HL-60/S4 treated with phorbol 12-myristate 13-acetate at 8.2 ng/mL for 4 days and 3 days (cell line): ENCODE measurements at regions not wholly inside any gene's neighbourhood (a gene's known extent, or its start where the extent isn't known, plus 50 kb on each side); places are given as distances from the start of the nearest gene placed in this dataset.

Experiments used
- in situ Hi-C: fragments of 300-500 bp; cut with MboI; formaldehyde crosslinking; loops from 2 replicates; pipeline ENCODE4 v1.15.0; 2022; ENCODE audit warnings: low sequenced_read_pairs

DNA sequence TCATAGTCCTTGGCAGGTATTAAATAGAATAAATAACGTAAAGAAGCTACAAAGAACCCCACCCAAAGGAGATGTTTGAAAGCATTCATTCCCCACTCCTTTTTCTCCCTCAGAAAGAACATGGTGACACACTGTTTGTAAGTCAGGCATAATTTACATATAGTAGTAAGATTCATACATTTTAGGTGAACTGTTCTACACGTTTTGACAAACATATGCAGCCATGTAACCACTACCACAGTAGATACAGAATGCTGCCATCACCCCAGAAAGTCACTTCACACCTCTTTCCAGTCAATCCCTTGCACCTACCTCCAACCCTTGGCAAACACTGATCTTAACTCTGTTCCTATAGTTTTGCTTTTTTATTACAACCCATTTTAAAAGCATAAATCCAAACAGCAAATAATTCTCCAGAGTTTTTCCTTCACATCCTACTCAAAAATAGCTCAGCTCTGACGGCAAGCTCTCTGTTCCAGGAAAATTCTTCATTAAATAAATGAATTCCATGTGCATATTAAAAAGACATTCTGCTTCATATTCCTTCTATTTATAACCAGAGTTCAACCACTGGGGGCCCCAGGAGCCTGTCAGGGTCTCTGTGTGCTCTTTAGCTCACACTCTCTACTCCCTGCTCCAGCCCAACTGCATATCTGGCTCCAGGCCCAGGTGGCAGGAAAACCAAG lies 258.8 kb downstream of the PLPP3 start:
- in situ Hi-C loops, result no loop called here

DNA sequence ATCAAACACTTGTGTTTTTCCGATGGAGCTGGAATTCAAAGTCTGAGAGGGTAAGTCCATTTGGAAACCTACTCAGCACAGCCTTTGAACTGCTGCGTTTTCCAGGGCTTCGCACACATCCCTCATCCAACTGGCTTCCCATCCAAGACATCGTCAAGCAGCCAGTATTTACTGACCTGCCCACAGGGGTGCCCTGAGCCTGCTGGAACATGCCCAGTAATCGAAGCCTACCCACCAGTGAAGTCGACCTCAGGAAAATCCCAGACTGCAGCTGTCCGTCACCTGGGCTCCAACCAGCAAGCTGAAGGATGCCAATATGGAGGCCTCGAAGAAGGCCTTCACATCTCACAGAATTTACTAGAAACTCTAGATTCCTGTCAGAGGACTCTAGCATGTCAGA lies 261.6 kb downstream of the PLPP3 start:
- in situ Hi-C loops, result no loop called here

DNA sequence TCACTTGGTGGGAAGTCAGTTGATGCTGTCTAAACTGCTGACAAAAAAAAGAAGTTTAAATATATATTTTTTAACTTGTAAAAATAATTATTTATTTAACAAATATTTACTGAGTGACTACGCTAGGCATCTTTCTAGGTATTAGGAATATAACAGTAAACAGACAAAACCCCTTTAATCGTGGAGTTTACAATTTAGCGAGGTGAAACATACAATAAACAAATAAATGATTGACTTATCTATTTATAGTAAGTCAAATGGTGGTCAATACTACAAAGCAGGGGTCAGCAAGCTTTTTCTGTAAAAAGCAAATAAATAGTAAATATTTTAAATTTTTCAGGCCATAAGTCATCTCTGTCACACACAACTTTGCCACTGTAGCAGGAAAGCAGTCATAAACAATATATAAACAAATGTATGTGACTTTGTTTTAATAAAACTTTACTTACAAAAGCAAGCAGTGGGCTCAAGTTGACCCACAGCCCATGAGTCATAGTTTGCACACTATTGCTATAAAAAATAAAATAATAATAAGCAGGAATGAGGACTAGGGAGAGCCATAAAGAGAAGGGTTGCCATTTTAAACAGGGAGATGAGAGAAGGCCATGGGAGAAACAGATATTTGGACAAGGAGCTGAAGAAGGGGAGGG lies 263.9 kb downstream of the PLPP3 start:
- in situ Hi-C loops, result no loop called here

DNA sequence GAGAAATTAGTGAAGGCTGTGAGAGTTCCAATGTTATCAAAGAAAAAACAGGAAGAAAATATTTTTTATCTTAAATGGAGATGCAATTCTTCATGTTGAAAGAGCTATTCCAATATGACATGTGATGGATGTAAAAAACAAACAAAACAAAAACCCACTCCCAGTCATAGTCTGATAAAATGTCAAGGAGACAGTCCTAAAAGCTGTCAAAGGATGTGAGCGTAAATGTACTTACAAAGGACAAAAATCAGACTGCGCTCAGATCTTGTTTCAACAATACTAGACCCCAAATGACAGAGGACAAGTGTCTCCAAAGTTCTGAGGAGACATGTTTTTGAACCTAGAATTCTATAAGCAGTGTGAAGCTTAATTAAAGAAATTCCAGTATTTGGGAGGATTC lies 265.8 kb downstream of the PLPP3 start:
- in situ Hi-C loops, result no loop called here

DNA sequence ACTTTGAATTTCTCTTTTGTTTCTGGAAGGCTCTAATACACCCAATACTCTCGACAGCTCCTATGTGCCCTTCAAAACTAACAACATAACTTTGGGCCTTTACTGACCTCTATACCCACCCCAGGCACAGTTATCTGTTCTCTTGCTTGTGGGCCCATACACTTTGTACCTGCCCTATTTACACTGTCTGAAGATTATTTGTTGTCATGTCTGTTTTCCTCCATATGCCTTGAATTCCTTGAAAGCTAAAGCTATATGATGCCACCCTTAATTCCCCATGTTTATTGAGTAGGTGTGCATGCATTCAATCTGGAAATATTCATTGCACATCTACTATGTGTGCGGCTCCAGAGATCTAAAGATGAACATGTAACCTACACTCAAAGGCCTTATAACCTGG lies 267.6 kb downstream of the PLPP3 start:
- in situ Hi-C loops, result no loop called here

DNA sequence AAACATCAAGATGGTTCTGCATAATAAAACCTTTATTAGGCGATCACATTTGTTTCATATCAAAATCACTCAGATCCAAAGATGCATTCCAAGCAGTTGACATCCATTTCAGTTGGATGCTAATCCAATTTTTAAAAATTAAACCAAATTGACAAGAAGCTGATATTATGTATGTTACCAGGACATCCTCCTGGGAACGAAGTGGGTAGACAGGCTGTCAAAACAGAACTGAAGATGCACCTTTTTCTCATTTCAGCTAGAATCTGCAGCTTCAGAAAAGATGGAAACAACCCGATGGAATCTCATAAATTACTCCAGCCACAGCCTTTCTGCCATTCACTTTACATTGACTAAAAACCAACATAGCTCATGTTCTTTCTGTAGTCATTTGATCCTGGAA lies 268.4 kb downstream of the PLPP3 start:
- in situ Hi-C loops, result no loop called here

DNA sequence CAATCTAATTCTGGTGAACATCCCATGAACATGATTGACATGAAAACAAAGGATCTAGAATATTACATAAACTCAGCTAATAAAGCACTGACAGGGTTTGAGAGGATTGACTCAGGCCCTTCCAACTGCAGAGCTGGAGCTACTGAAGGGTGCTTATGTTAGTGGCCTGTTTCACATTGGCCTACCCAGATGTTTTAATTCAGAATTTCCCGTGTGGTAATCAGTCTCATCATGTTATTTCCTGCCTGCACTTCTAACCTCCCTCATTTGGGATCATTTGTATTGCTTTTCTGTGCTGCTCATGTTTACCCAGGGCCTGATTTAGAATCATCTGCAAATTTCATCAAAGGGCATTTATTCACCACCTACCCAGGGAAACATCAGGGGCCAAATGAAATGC lies 270.3 kb downstream of the PLPP3 start:
- in situ Hi-C loops, result no loop called here

DNA sequence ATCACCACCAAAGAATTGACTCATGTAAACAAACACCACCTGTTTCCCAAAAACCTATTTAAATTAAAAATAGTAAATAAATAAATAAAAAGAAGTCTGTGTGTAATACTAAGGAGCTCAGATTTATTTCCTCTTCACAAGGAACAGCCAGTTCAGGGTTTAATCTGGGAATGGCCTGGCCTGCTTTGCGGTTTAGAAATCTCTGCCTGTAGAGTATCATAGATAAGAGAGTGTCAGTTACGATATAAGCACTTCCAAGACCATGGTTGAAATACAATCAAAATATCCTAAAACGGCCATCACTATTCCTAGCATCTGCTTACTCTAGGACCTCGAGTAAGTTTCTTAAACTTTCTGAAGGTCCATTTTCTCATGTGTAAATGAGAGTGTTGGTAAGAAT lies 274.4 kb downstream of the PLPP3 start:
- in situ Hi-C loops, result no loop called here

DNA sequence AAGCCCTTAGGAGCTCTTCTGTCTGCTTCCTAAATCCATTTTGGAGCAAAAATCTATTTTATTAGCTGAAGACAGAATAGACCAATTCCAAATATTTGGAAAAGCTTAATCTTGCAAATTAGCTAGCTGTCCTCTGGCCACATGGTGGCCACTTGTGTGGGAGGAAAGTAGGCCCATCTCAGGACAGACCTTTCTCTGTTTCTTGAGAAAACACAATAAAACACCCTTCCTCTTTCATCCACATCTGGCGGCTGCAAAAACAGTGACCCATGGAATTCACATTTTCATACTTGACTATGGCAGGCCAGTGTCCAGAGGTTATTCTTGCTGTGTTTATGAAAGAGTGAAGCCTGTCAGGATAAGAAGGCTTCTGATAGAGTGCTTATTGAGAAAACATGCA lies 275.6 kb downstream of the PLPP3 start:
- in situ Hi-C loops, result no loop called here

DNA sequence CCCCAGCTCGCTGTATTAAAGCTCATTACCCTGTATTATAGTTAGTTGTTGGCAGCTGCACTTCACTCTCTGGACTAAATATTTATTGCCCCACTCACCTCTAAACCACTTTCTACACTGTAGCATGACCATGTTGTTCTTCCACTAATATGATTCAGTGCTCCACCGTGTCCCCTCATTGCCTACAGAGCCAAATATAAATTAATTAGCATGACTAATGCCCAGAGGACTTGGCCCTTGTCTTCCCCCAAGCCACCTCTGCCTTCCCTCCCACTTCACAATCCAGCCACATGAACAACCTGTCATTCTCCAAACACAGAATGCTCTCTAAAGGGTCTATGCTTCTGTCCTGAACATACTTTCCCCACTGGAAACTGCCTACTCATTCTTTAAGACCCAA lies 276.5 kb downstream of the PLPP3 start:
- in situ Hi-C loops, result no loop called here

DNA sequence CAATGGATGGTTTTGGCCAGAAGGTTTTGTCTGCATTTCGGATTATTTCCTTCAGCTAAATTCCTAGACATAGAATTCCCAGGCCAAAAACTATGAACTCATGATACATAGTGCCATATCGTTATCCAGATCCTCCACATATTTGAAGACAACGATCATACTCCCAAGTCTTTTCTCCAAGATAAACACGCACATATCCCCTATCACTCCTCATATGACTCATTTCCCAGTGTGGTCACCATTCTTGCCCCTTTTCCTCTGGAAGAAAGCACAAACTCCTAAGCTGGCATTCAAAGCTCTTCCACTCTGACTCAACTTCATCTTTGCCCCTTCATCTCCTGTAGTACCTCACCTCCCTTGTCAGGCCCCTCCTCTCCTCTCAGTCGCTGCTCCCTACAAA lies 277.6 kb downstream of the PLPP3 start:
- in situ Hi-C loops, result no loop called here

DNA sequence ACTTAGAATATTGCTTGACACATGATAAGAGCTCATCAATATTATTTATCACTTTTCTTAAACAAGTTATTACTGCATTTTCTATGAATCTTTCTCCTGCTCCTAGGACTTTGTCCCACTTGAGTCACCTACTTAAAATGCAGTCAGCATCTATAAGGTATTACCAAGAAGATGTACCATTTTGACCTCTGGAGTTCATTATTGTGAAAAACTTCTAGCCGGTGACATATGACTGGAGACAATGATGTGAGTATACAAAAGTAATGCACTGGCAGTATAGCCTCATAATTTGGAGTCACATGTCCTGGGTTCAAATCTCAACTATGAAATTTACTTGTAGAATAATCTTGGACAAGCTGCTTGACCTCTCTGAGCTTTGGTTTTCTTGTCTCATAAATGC lies 278.5 kb downstream of the PLPP3 start:
- in situ Hi-C loops, result no loop called here

DNA sequence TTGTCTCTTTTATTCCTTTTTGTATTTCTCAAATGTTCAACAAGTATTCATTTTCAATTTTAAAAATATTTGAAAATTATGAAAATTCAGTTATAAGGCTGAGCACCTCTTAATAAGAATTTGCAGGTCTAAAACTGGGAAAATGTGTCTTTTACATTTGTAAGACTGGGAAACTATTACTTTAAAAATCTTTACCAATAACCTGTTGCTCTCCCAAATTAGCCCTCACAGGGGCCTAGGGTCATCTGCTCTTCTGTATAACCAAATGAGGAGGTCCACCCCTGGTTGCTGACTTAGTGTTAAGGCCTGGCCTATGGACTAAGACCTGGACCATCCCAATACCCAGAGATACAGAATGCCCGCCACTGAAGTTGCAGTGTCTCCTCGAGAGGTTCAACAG lies 280.5 kb downstream of the PLPP3 start:
- in situ Hi-C loops, result no loop called here

DNA sequence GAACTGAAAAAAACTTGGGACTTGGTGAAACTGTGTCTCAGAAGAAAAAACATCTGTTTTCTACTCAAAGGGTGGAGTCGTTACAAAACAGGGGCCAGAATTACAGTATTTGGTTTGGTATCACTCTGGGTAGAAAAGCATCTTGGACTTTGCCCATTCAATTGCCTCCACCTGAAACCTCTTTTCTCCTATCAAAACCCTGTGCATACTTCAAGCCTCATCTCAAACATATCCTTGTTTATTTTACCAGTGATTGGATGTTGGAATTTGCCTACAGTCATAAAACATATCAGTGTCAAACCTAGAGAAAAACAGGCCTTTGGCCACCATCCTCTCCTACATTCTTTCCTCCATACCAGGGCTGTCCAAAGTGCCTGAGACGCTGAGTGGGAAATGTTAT lies 281.5 kb downstream of the PLPP3 start:
- in situ Hi-C loops, result no loop called here

DNA sequence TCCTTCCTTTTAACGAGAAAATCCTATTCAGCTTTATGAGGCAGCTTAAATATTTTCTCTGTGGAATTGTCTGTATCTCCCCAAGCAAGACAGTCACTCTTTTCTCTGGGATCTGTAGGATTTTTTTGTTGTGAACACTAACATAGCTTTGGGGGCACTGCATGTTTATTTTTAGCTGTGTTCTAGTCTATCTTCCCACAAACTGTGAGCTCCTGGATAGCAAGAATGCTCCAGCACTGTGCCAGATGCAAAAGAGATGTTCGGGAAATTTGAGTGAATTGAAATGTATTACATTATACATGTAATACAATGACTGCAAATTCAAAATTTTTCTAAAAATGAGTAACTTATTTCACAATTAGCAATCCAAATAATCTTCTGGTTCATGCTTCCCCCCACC lies 282.2 kb downstream of the PLPP3 start:
- in situ Hi-C loops, result no loop called here

DNA sequence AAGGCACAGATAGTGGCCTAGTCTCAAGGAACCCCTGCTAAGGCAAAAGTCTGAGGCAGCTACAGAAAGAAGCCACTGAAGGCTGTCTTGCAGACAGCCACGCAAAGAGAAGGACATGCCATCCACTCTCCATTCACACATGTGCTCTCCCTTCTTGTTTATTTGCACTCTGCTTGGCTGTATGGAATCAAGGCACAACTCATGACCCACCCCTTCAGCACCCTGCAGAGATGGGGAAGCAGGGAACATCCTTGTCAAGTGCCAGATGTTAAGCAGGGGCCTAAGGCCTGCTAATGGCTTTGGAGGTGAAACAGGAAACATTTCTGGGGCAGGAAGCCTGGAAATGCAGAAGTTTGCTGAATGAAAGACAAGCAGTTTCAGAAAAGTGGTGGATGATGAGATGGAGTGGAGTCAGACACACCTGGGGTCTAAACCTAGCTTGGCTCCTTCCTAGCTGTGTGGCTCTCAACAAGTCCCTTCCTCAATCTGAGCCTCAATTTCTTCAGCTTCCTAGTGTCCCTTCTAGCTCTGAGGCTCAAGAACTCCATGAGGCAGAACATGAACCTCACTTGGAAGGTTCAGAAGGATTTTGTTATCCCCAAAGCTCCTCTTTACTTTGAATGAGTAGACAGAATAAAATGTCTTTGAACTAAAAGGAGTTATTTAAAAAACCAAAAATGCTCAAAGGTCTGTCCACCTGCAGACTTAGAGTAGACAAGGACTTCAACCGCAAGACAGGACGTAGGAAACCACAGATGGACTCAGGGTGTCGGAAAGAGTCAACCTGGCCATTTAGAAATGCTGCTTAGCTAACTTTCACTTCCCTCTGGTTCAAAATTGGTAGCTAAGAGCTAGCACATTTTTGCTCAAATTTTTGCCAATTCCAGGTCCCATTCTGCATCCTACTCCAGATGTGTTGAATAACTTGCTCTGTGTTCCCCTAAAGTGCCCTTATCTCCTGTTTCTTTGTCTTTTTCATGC lies 283.1 kb downstream of the PLPP3 start:
- in situ Hi-C loops, result no loop called here

DNA sequence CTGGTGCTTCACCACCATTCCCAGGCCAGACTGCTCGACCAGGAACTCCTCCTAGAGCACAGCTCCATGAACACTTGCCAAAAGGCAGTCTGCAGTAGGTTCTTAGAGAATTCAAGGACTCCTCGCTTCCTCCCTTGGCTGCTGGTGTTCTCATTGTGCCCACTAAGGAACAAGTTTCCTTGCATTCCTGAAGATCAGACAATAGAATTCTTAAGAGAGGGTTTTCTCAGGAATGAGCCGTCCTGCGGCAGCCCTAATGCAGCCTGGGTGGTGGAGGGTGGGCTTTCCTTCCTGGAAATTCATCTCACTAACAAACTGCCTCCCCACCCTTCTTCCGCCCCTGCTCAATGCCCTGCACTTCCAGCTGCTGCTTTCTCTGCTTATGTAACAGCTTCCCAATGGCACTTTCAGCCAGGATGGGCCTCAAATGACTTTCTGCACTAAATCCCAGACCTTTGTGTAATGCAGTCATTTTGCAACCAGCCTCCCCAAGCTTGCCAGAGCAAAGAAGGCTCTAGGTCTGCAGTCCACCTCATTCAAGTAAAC lies 287.9 kb downstream of the PLPP3 start:
- in situ Hi-C loops, result no loop called here

DNA sequence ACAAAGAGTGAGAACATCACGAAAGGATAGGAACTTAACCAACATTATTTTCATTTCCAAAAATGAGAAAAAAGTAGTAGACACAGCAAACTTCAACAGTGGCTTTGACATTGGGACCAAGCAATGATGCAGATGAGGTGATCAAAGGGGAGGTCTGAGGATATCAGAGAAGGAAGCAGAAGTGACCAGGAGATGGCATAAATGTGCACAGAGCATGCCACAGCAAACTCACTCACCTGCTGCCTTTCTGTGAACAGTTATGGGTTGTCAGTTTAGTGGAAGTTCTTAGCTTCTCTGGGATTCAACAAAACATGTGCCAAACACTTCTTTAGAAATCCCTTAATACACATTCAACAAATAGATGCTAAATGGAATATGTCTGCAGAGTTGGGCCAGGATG lies 290.1 kb downstream of the PLPP3 start:
- in situ Hi-C loops, result no loop called here

DNA sequence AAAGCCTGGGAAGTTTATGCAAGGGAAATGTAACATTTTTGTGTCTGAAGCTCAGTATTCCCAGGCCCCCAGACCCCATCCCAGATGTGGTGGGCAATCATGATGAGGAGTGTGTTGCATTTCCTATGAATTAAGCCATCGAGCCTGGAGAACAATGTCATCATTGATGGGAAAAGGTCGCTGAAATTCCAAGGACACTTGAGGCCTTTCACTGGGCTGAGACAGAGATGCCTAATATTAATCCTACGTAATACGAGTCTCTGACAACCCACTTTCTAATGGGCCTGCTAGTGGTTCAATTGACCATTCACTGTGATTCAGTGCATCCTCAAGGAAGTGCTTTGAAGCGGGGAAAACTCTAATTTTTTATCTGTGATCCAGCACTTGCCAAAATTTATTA lies 291.6 kb downstream of the PLPP3 start:
- in situ Hi-C loops, result no loop called here

DNA sequence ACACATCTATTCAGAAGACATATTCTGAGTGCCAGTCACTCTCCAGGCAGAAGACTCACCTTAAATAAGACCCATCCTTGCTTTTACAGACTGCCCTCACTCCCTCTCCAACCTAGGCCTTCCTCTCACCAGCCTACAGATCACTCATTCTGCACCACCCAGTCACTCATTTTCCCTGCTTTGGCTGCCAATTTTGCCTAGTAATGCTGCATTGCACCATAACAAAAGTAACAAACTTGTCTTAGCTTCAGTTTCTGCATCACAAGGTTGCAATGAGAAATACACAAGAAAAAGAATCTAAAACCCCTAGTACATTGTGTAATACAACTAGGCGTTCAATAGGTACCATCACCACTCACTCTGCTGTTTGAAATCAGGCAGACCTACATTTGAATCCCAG lies 292.4 kb downstream of the PLPP3 start:
- in situ Hi-C loops, result no loop called here

DNA sequence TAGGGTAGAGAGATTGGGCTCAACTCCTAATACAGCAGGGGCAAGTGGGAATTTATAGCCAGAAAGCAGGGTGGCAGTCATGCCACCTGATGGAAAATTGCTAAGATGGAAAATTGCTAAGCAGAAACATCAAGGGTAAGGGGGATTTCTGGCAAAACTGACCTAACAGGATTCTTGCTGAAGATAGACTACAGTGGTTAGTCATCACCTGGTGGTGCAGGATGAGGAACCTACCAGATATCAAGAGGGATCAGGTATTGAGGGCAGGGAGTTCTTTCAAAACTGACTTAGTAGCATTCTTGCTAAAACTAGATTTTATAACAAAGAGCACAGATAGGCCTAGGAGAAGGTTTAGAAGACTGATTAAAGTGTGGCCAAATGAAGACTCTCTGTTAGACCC lies 292.9 kb downstream of the PLPP3 start:
- in situ Hi-C loops, result no loop called here
